Coronary artery (tissue), 2 donors: ENCODE measurements at regions not wholly inside any gene's neighbourhood (a gene's known extent, or its start where the extent isn't known, plus 50 kb on each side); places are given as distances from the start of the nearest gene placed in this dataset.

ENCODE experiments used
- DNase-seq: peaks from one replicate; pipeline ENCODE4 v3.0.0-alpha.2; 2017; ENCODE audit warnings: low spot score
- H3K27ac ChIP-seq, 2 donors: fragments of 200-600 bp; sonication (generic); one replicate each; pipeline ENCODE4 v1.5.1; 2016 to 2019
- H3K4me3 ChIP-seq: fragments of 200-600 bp; sonication (generic); 2 replicates; pipeline ENCODE4 v1.5.1; 2016; ENCODE audit warnings: mild to moderate bottlenecking, moderate library complexity
- CTCF ChIP-seq: fragments of 200-600 bp; sonication (generic); IDR thresholded peaks from one replicate; pipeline ENCODE4 v1.5.1; 2019; ENCODE audit warnings: antibody characterized with exemption

DNA sequence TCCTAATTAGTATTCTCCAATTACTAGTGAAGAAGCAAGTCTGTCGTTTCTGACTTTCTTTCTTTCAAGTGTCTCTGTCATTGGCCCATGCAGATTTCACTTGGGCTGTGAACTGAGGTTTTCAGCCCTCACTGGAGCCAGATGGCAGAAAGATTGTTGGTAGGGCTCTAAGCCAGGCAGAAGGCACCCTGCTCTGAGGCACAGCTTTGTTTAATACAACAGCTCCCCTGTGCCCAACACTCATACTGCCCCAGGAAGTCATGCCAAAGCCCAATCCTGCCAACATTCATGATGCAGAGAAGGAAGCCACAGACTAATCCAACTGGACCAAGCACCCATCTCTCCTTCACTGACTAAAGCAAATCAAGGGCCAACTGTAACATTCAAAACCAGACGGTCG lies 117.1 kb upstream of the FRG1 start:
- no peak for TF ChIP-seq CTCF
- DNase-seq = no peak
- Histone ChIP-seq H3K27ac (no peak overlapping the region), H3K4me3 (no peak overlapping the region)

DNA sequence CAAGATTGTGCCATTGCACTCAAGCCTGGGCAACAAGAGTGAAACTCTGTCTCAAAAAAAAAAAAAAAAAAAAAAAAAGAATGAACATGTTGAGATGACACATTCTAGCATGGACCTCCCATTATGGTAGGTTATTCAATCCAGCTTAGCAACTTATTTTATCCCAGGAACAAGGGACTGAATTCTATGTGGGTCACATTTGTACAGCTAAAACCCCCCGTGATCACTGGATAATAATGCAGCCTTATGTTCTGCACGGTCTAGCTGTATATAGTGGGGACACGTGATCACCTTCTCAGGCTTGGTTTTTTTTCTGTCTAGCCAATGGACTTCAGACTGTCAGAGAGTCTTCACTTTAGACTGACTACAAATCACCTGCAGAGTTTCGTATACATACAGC lies 115.2 kb upstream of the FRG1 start:
- no peak overlapping the region for H3K27ac ChIP-seq
- DNase-seq = no peak
- no peak overlapping the region for H3K4me3 ChIP-seq
- TF ChIP-seq CTCF = no peak

- Histone ChIP-seq H3K4me3 (no peak overlapping the region), H3K27ac (no peak overlapping the region)
- TF ChIP-seq CTCF = no peak
- DNase-seq = no peak
Observed at GRCh38 chr4:189826657-189827056, 114.0 kb upstream of the FRG1 start.

DNA sequence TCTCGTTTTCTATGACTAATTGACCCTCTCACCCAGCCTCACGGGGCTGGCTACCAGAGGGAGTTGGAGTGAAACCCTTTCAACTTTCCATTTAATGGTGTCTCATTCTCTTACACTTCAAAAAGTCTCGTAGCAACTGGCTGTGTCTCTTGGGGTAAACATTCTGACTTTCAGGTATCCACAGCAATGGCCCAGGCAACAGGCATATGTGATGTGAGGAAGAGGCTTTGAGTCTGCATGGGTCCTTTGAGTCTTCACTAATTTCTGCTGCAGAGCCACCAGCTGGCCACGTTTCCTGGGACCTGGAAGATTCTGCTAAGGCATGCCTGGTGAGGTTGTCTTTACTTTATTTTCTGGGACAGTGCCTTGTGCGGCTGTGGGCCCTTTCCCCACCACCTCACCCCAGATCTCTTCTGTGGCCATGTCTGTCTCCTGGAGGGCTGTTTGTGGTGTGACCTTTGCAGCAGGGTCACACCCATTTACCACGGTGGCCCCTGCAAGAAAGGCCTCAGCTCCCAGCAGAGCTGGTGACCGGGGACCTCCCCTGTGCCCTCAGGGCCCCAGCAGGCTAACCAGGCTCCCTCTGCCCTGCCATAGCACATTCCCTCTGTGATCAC lies 112.5 kb upstream of the FRG1 start:
- no peak overlapping the region for H3K4me3 ChIP-seq
- no peak for TF ChIP-seq CTCF
- DNase-seq = no peak
- H3K27ac ChIP-seq = no peak overlapping the region

DNA sequence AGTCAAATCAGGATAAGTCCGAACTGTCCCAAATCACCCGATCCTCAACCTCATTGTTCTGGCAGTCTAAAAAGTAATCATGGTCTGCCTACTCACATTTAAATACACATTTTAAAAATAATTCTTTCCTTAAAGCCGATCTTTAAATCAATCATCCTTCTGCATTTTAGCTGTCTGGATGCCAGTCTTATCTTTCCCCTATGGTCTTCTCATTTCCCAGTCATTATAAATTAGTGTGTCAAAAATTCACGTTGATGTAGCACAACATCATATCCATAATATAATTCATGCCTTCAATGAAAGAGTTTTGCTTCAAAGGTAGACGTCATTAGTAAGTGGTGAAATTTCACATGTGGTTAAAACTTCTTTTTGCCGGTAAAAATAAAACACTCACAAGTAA lies 108.1 kb upstream of the FRG1 start:
- Histone ChIP-seq H3K4me3 (no peak overlapping the region), H3K27ac (no peak overlapping the region)
- no peak for DNase-seq
- no peak for TF ChIP-seq CTCF

DNA sequence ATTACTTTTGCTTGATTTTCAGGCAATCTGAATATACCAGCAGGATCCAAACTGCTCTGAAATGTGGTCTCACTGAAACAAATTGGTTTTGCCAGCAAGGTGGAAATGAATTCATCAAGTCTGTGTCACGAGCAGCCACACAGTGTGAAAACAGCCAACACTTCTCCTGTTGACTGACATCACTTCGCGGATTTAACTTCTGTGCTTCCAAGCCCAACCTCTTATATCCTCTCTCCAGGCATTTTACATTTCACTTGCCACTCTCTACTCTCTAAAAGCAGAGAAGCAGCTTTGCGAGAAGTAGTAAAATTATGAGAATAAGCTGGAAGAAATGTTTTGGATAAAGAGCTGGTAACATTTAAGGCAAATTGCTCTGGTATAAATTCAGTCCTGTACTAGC lies 106.1 kb upstream of the FRG1 start:
- no peak overlapping the region for H3K4me3 ChIP-seq
- H3K27ac ChIP-seq = no peak overlapping the region
- DNase-seq = no peak
- TF ChIP-seq CTCF = no peak

DNA sequence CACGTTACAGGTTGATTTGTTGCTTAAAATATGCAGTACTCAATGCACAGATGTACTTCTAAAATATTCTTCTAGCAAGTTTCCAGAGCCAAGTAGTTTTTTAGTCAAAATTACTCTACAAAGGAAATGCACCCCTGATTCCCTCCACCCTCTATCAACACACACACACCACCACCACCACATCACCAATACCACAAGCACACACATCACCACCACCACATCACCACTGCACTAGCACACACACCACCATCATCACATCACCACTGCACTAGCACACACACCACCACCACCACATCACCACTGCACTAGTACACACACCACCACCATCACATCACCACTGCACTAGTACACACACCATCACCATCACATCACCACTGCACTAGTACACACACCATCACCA lies 105.2 kb upstream of the FRG1 start:
- Histone ChIP-seq H3K4me3 (no peak overlapping the region), H3K27ac (no peak overlapping the region)
- no peak for TF ChIP-seq CTCF
- no peak for DNase-seq
